Lower leg skin (tissue), 3 donors: ENCODE measurements at regions not wholly inside any gene's neighbourhood (a gene's known extent, or its start where the extent isn't known, plus 50 kb on each side); places are given as distances from the start of the nearest gene placed in this dataset.

Source experiments
- POLR2A ChIP-seq, 2 donors: fragments of 450-650 bp; IDR thresholded peaks; one replicate each; pipeline ENCODE4 v1.6.1; 2016 to 2017; ENCODE audit warnings: antibody characterized with exemption in 2 of 2, mild to moderate bottlenecking in 1 of 2, moderate library complexity in 1 of 2
- TF ChIP-seq, protein P1 (sequence below), 3 donors: fragments of 450-650 bp; IDR thresholded peaks; one replicate each; pipeline ENCODE4 v1.5.1; 2016; ENCODE audit warnings: antibody characterized with exemption in 3 of 3, mild to moderate bottlenecking in 3 of 3, moderate library complexity in 2 of 3

DNA sequence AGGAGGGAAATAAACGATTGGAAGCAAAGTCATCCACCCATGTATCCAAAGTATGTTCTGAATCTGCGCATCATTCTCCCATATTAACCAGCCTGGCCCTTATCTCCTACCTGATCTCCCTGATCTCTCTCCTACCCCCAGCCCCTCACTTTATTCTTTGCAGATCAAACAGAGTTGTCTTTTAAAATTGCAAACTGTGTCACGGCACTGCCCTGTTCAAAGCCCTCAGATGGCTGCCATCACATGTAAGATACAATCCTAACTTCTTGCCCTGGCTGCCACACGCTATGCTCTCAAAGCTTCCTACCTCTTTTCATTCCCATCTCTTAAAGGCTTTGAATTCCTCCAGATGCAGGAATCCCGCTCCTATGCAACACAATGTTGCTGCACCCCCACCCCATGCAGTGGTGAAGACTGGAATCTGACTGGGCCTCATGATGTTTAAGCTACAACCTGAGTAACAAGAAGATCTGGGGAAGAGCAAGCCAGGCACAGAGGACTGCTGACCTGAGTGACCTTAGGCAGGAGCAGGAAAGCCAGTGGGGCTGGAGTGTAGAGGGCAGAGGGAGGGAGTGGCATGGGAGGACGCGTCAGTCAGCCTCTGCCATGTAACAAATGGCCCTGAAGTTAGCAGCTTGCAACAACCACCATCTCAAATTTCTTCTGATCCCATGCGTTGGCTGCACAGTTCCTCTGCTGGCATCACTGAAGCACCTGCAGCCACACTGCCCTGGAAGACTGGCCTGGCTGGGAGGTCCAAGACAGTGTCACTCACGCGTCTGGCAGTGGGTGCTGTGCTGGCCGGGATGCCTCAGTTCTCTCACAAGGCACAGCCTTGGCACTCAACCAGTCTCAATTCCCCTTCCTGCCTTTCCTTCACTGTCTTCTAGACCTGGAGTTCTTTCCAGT lies 382.8 kb downstream of the BCL11B start:
- TF ChIP-seq, protein P1, sequence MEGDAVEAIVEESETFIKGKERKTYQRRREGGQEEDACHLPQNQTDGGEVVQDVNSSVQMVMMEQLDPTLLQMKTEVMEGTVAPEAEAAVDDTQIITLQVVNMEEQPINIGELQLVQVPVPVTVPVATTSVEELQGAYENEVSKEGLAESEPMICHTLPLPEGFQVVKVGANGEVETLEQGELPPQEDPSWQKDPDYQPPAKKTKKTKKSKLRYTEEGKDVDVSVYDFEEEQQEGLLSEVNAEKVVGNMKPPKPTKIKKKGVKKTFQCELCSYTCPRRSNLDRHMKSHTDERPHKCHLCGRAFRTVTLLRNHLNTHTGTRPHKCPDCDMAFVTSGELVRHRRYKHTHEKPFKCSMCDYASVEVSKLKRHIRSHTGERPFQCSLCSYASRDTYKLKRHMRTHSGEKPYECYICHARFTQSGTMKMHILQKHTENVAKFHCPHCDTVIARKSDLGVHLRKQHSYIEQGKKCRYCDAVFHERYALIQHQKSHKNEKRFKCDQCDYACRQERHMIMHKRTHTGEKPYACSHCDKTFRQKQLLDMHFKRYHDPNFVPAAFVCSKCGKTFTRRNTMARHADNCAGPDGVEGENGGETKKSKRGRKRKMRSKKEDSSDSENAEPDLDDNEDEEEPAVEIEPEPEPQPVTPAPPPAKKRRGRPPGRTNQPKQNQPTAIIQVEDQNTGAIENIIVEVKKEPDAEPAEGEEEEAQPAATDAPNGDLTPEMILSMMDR (IDR thresholded peaks at IDR 0.05) = no peak
- no peak for TF ChIP-seq POLR2A (IDR thresholded peaks at IDR 0.05)
